Activated CD4-positive, alpha-beta T cell treated with anti-CD3 and anti-CD28 coated beads, Interleukin-2, amount 50 U/mL, for 1 hour (primary cell): ENCODE measurements at regions not wholly inside any gene's neighbourhood (a gene's known extent, or its start where the extent isn't known, plus 50 kb on each side); places are given as distances from the start of the nearest gene placed in this dataset.
"Not testable (repeated sequence)": the region's sequence is repeated elsewhere in the genome, so short reads cannot be mapped to it uniquely, and the experiment has no call there.

ENCODE experiments used
- DNase-seq: peaks from one replicate; pipeline ENCODE4 v3.0.0-alpha.2; 2020

- no peak for DNase-seq
Observed at GRCh38 chr21:17231771-17232170, 281.1 kb upstream of the CXADR start.

- DNase-seq, result no peak
Observed at GRCh38 chr21:17238468-17238867, 274.4 kb upstream of the CXADR start.

GRCh38 chr21:17250778-17251241 is 262.0 kb upstream of the CXADR start:
- no peak for DNase-seq

GRCh38 chr21:17257784-17258183 is 255.1 kb upstream of the CXADR start:
- DNase-seq, result no peak

GRCh38 chr21:17264182-17264581 is 248.7 kb upstream of the CXADR start:
- no peak for DNase-seq

- no peak for DNase-seq
Observed at GRCh38 chr21:17269760-17270159, 243.1 kb upstream of the CXADR start.

GRCh38 chr21:17270229-17270628 is 242.6 kb upstream of the CXADR start:
- DNase-seq, result no peak

- DNase-seq, result no peak
Observed at GRCh38 chr21:17279663-17280062, 233.2 kb upstream of the CXADR start.

- not testable (repeated sequence) for DNase-seq
Observed at GRCh38 chr21:17293016-17293562, 219.8 kb upstream of the CXADR start.

- DNase-seq, result no peak
Observed at GRCh38 chr21:17295997-17296396, 216.8 kb upstream of the CXADR start.

- not testable (repeated sequence) for DNase-seq
Observed at GRCh38 chr21:17299576-17299975, 213.3 kb upstream of the CXADR start.

GRCh38 chr21:17327715-17328114 is 185.1 kb upstream of the CXADR start:
- not testable (repeated sequence) for DNase-seq

- DNase-seq, result no peak
Observed at GRCh38 chr21:17334484-17334883, 178.4 kb upstream of the CXADR start.

- no peak for DNase-seq
Observed at GRCh38 chr21:17340081-17340480, 172.8 kb upstream of the CXADR start.

GRCh38 chr21:17343055-17343454 is 169.8 kb upstream of the CXADR start:
- DNase-seq, result no peak

- no peak for DNase-seq
Observed at GRCh38 chr21:17348357-17348756, 164.5 kb upstream of the CXADR start.

GRCh38 chr21:17348849-17349248 is 164.0 kb upstream of the CXADR start:
- no peak for DNase-seq

GRCh38 chr21:17351766-17352165 is 161.1 kb upstream of the CXADR start:
- DNase-seq, result no peak

GRCh38 chr21:17352996-17353655 is 159.7 kb upstream of the CXADR start:
- no peak for DNase-seq

GRCh38 chr21:17359781-17360180 is 153.1 kb upstream of the CXADR start:
- no peak for DNase-seq

- no peak for DNase-seq
Observed at GRCh38 chr21:17368748-17369363, 144.0 kb upstream of the CXADR start.

- DNase-seq, result no peak
Observed at GRCh38 chr21:17370263-17370662, 142.6 kb upstream of the CXADR start.

GRCh38 chr21:17370916-17371315 is 141.9 kb upstream of the CXADR start:
- DNase-seq, result no peak

- no peak for DNase-seq
Observed at GRCh38 chr21:17371450-17371849, 141.4 kb upstream of the CXADR start.

- DNase-seq, result no peak
Observed at GRCh38 chr21:17372200-17372599, 140.6 kb upstream of the CXADR start.
